ENCODE measurements at regions not wholly inside any gene's neighbourhood (a gene's known extent, or its start where the extent isn't known, plus 50 kb on each side); places are given as distances from the start of the nearest gene placed in this dataset.

DNA sequence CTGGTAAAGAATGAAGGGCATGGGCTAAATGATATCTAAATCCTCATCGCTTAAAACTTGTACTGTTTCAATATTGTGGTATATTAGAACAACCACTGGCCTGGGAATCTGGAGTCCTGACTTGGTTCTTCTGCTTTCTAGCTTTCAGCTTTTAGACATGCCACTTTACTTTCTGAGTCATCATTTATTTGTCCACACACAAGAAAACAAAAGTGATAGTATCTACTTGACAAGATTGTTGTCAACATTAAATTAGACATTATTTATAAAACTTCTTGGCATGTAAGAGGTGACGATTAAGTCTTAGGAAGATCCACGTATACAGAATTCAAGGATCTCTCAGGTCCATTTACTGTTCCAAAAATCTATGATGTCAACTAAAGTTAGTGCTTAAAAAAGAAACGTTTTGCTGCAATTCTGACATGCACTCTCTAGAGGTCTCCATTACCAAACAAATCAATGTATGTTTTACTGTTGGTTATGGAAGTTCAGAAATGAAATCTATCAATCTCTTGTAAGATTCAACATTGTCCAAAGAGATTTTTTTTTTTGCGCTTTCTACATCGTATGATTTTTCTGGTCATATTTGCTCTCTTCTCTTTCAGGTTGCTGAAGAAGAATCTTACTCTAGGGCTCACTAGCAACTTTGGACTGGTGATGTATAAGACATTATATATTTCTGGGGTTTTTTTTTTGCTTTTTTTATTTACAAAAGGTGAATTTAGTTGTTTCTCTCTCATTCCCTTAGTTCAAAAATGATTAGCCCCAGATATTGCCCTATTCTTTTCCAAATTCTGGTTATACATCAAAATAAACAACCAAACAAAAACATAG is 53.6 kb upstream of the DYNC1I1 start:
- Histone ChIP-seq H3K18ac (ENCODE audit: low read length) (no peak overlapping the region), H3K4me3 (ENCODE audit: low read depth, low read length) (no peak overlapping the region), H2AK5ac (ENCODE audit: low read length) (no peak overlapping the region), H2BK120ac (ENCODE audit: insufficient read depth, low read length, poor library complexity) (no peak overlapping the region), H3K9me3 (ENCODE audit: insufficient read depth, low read depth, low read length) (no peaks in the 10 kb centered on the region), H2BK5ac (ENCODE audit: low read depth, low read length, poor library complexity) (no peak overlapping the region), H3K27me3 (ENCODE audit: insufficient read depth, low read length) (no peaks in the 10 kb centered on the region), H3K23ac (ENCODE audit: low read length) (no peak overlapping the region), H3K27ac (ENCODE audit: low read depth, low read length) (no peak overlapping the region), H3K79me2 (ENCODE audit: control insufficient read depth, insufficient read depth, low read length, poor library complexity) (no peaks in the 10 kb centered on the region), H4K91ac (ENCODE audit: low read depth, low read length) (no peak overlapping the region), H3K4ac (ENCODE audit: low read depth, low read length) (no peak overlapping the region), H2BK12ac (ENCODE audit: low read length) (no peak overlapping the region), H4K12ac (ENCODE audit: low read depth, low read length) (no peak overlapping the region), H3K4me2 (ENCODE audit: low read length) (no peak overlapping the region), H3K9ac (ENCODE audit: low read length) (no peak overlapping the region), H4K8ac (ENCODE audit: low read depth, low read length) (no peak overlapping the region), H3K79me1 (ENCODE audit: low read length) (no peaks in the 10 kb centered on the region), H3K14ac (ENCODE audit: low read length) (no peak overlapping the region), H3K36me3 (ENCODE audit: control insufficient read depth in 1 of 2, insufficient read depth in 2 of 2, low read length in 2 of 2) (no peaks in the 10 kb centered on the region), H3K4me1 (ENCODE audit: control insufficient read depth in 1 of 2, insufficient read depth in 2 of 2, low read length in 2 of 2) (no peaks in the 10 kb centered on the region), H2AFZ (ENCODE audit: insufficient read depth, low read length, poor library complexity) (no peak overlapping the region)
- WGBS (ENCODE audit: extremely low coverage, insufficient coverage, insufficient read length): no CpG with 5 or more reads among the region's 6 CpGs
- DNase-seq: peak in 1 of 2 donors; percentile 36

DNA sequence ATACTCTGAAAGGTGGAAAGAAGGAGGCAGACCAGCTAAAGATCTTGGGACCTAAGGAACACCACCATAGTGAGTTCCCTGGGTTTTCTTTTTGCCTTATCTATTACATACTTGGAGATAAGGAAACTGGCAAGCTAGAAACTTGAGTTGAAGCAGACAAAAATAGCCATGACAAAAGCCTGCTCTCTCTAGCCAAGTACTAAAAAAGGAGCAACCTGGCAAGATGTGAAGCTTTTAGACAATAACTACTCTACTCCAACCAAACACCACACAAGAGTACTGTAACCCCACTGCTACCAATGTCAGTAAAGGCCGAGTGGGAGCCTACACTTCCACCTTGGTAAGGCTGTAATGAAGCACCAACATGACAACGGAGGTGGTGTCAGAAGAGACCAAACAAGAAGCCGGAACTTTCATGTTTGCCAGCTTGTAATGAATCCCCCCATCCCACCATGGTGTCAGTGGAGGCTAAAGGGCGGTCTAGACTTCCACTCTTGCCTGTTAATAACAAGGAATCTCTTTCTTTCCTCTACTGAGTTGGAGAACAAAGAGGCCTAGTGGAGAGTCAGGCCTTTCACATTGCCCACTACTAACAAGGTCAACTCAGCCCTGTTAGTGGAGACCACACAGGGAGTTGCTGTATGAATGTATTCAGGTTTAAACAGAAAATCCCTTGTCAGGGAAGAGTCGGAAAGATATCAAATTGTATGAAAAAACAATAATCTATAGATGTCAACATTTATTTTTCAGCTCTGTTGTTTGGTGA is 55.8 kb upstream of the DYNC1I1 start:
- H2BK120ac ChIP-seq (ENCODE audit: insufficient read depth, low read length, poor library complexity): no peak overlapping the region
- no peaks in the 10 kb centered on the region for H3K4me1 ChIP-seq (ENCODE audit: control insufficient read depth in 1 of 2, insufficient read depth in 2 of 2, low read length in 2 of 2)
- no peak overlapping the region for H3K23ac ChIP-seq (ENCODE audit: low read length)
- no peak overlapping the region for H4K91ac ChIP-seq (ENCODE audit: low read depth, low read length)
- no peak overlapping the region for H3K18ac ChIP-seq (ENCODE audit: low read length)
- H3K36me3 ChIP-seq (ENCODE audit: control insufficient read depth in 1 of 2, insufficient read depth in 2 of 2, low read length in 2 of 2): no peaks in the 10 kb centered on the region
- H3K14ac ChIP-seq (ENCODE audit: low read length): no peak overlapping the region
- H3K4me2 ChIP-seq (ENCODE audit: low read length): no peak overlapping the region
- H3K9ac ChIP-seq (ENCODE audit: low read length): no peak overlapping the region
- WGBS (ENCODE audit: extremely low coverage, insufficient coverage, insufficient read length): no CpG with 5 or more reads among the region's 5 CpGs
- no peak overlapping the region for H2BK5ac ChIP-seq (ENCODE audit: low read depth, low read length, poor library complexity)
- no peaks in the 10 kb centered on the region for H3K79me1 ChIP-seq (ENCODE audit: low read length)
- no peaks in the 10 kb centered on the region for H3K9me3 ChIP-seq (ENCODE audit: insufficient read depth, low read depth, low read length)
- H2AFZ ChIP-seq (ENCODE audit: insufficient read depth, low read length, poor library complexity): no peak overlapping the region
- H2BK12ac ChIP-seq (ENCODE audit: low read length): no peak overlapping the region
- H3K27me3 ChIP-seq (ENCODE audit: insufficient read depth, low read length): no peaks in the 10 kb centered on the region
- no peak overlapping the region for H4K8ac ChIP-seq (ENCODE audit: low read depth, low read length)
- H3K4me3 ChIP-seq (ENCODE audit: low read depth, low read length): no peak overlapping the region
- no peaks in the 10 kb centered on the region for H3K79me2 ChIP-seq (ENCODE audit: control insufficient read depth, insufficient read depth, low read length, poor library complexity)
- H3K4ac ChIP-seq (ENCODE audit: low read depth, low read length): no peak overlapping the region
- no peak overlapping the region for H3K27ac ChIP-seq (ENCODE audit: low read depth, low read length)
- no peak overlapping the region for H4K12ac ChIP-seq (ENCODE audit: low read depth, low read length)
- no peak for DNase-seq
- no peak overlapping the region for H2AK5ac ChIP-seq (ENCODE audit: low read length)

DNA sequence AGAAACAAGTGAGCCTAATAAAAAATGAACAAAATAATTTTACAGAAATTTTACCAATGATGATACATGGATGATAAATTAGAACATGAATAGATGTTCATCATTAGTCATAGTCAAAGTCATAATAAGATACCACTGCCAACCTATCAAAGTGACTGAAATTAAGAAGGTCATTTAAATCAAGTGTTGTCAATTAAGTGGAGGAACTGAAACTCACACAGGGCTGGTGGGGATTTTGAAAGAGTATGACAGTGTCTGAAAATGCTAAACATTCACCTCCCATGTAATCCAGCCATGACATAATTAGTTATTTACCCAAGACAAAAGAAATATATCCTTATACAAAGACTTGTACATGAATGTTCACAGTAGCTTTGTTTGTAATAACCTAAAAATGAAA is 57.1 kb upstream of the DYNC1I1 start:
- Histone ChIP-seq H3K27me3 (ENCODE audit: insufficient read depth, low read length) (no peaks in the 10 kb centered on the region), H3K14ac (ENCODE audit: low read length) (no peak overlapping the region), H3K4ac (ENCODE audit: low read depth, low read length) (no peak overlapping the region), H3K27ac (ENCODE audit: low read depth, low read length) (no peak overlapping the region), H2BK5ac (ENCODE audit: low read depth, low read length, poor library complexity) (no peak overlapping the region), H3K9me3 (ENCODE audit: insufficient read depth, low read depth, low read length) (no peaks in the 10 kb centered on the region), H3K9ac (ENCODE audit: low read length) (no peak overlapping the region), H2AK5ac (ENCODE audit: low read length) (no peak overlapping the region), H3K4me1 (ENCODE audit: control insufficient read depth in 1 of 2, insufficient read depth in 2 of 2, low read length in 2 of 2) (no peaks in the 10 kb centered on the region), H4K8ac (ENCODE audit: low read depth, low read length) (no peak overlapping the region), H4K91ac (ENCODE audit: low read depth, low read length) (no peak overlapping the region), H2BK12ac (ENCODE audit: low read length) (no peak overlapping the region), H3K4me2 (ENCODE audit: low read length) (no peak overlapping the region), H3K4me3 (ENCODE audit: low read depth, low read length) (no peak overlapping the region), H3K18ac (ENCODE audit: low read length) (no peak overlapping the region), H2BK120ac (ENCODE audit: insufficient read depth, low read length, poor library complexity) (no peak overlapping the region), H3K23ac (ENCODE audit: low read length) (no peak overlapping the region), H3K79me2 (ENCODE audit: control insufficient read depth, insufficient read depth, low read length, poor library complexity) (no peaks in the 10 kb centered on the region), H2AFZ (ENCODE audit: insufficient read depth, low read length, poor library complexity) (no peak overlapping the region), H3K79me1 (ENCODE audit: low read length) (no peaks in the 10 kb centered on the region), H3K36me3 (ENCODE audit: control insufficient read depth in 1 of 2, insufficient read depth in 2 of 2, low read length in 2 of 2) (no peaks in the 10 kb centered on the region), H4K12ac (ENCODE audit: low read depth, low read length) (no peak overlapping the region)
- DNase-seq: no peak

DNA sequence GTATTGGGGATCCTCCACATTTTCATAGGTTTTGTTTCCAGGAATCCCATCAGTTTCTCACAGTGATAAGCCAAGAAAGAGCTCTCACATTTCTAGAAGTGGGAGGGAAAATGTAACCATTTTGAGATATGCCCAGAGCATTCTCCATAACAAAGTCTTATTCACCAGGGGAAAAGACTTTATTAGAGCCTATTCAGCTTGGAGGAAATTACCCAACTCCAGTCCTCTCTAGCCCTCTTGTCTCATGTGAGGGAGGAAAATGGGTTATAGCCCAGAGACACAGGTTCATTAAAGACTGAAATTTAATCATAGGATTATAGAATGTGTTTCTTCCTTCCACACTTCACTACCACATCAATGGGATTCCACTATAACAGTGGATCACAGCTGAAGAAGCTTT is 61.6 kb upstream of the DYNC1I1 start:
- Histone ChIP-seq H4K12ac (ENCODE audit: low read depth, low read length) (no peak overlapping the region), H3K9ac (ENCODE audit: low read length) (no peak overlapping the region), H3K18ac (ENCODE audit: low read length) (no peak overlapping the region), H2AFZ (ENCODE audit: insufficient read depth, low read length, poor library complexity) (no peak overlapping the region), H3K4me2 (ENCODE audit: low read length) (no peak overlapping the region), H3K27ac (ENCODE audit: low read depth, low read length) (no peak overlapping the region), H3K9me3 (ENCODE audit: insufficient read depth, low read depth, low read length) (no peaks in the 10 kb centered on the region), H3K79me1 (ENCODE audit: low read length) (no peaks in the 10 kb centered on the region), H3K4ac (ENCODE audit: low read depth, low read length) (no peak overlapping the region), H4K91ac (ENCODE audit: low read depth, low read length) (no peak overlapping the region), H3K79me2 (ENCODE audit: control insufficient read depth, insufficient read depth, low read length, poor library complexity) (no peaks in the 10 kb centered on the region), H3K4me3 (ENCODE audit: low read depth, low read length) (no peak overlapping the region), H3K23ac (ENCODE audit: low read length) (no peak overlapping the region), H3K14ac (ENCODE audit: low read length) (no peak overlapping the region), H2BK5ac (ENCODE audit: low read depth, low read length, poor library complexity) (no peak overlapping the region), H3K36me3 (ENCODE audit: control insufficient read depth in 1 of 2, insufficient read depth in 2 of 2, low read length in 2 of 2) (no peaks in the 10 kb centered on the region), H2BK12ac (ENCODE audit: low read length) (no peak overlapping the region), H2AK5ac (ENCODE audit: low read length) (no peak overlapping the region), H3K27me3 (ENCODE audit: insufficient read depth, low read length) (no peaks in the 10 kb centered on the region), H2BK120ac (ENCODE audit: insufficient read depth, low read length, poor library complexity) (no peak overlapping the region), H4K8ac (ENCODE audit: low read depth, low read length) (no peak overlapping the region), H3K4me1 (ENCODE audit: control insufficient read depth in 1 of 2, insufficient read depth in 2 of 2, low read length in 2 of 2) (no peaks in the 10 kb centered on the region)
- DNase-seq: no peak

All from trophoblast cell (in vitro differentiated cells and primary cell).